ENCODE measurements at regions not wholly inside any gene's neighbourhood (a gene's known extent, or its start where the extent isn't known, plus 50 kb on each side); places are given as distances from the start of the nearest gene placed in this dataset.

DNA sequence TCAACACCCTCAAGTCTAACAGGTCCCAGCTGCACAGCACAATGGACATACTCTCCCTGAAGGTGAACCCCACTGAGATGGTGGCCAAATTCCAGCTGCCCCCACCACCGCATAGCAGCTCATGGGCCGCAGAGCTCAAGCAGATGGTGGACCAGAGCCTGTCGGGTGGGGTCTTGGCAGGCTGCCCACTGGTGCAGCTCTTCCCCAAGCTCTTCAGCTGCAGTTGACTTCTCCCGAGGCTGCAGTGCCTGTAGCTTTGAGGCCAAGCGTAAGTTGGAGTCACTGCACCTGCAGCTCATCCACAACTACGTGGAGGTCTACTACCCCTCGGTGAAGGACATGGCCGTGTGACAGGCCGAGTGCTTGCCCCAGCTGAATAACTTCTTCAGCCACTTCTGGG, 56.6 kb upstream of the SPTLC1 start:
- Histone ChIP-seq H3K14ac (ENCODE audit: insufficient read length) (no peak overlapping the region), H3K23ac (ENCODE audit: insufficient read length) (no peak overlapping the region), H3K4me3 (ENCODE audit: extremely low read depth in 1 of 4, insufficient read depth in 2 of 4, low read depth in 3 of 4, low read length in 4 of 4) (no peak overlapping the region), H2BK20ac (ENCODE audit: low read length) (no peak overlapping the region), H3K79me1 (ENCODE audit: low read depth, low read length) (no peaks in the 10 kb centered on the region), H2BK5ac (ENCODE audit: low read depth, low read length) (no peak overlapping the region), H3K23me2 (ENCODE audit: low read depth, low read length) (no peaks in the 10 kb centered on the region), H2BK12ac (ENCODE audit: low read depth, low read length) (no peak overlapping the region), H3K9ac (replicated peaks in 1 of 4; ENCODE audit: extremely low read depth in 1 of 4, low read depth in 3 of 4, low read length in 3 of 4) (no peak overlapping the region), H2BK120ac (replicated peaks; ENCODE audit: low read depth, low read length) (no peak overlapping the region), H3K79me2 (ENCODE audit: control insufficient read depth in 1 of 2, insufficient read depth in 2 of 2, low read length in 2 of 2) (no peaks in the 10 kb centered on the region), H2AK5ac (ENCODE audit: low read depth, low read length) (no peak overlapping the region), H4K20me1 (replicated peaks in 1 of 2; ENCODE audit: control insufficient read depth in 1 of 2, insufficient read depth in 2 of 2, low read length in 2 of 2) (no peaks in the 10 kb centered on the region), H3K27me3 (replicated peaks in 1 of 4; ENCODE audit: control insufficient read depth in 3 of 4, extremely low read depth in 1 of 4, insufficient read depth in 3 of 4, low read length in 3 of 4) (no peaks in the 10 kb centered on the region), H3K36me3 (ENCODE audit: control insufficient read depth in 2 of 4, insufficient read depth in 4 of 4, low read length in 3 of 4) (no peaks in the 10 kb centered on the region), H3K9me3 (ENCODE audit: insufficient read depth in 2 of 2, low read depth in 1 of 2, low read length in 1 of 2) (peaks cover 0 to 11% of the 10 kb centered on the region in 2 experiments; a peak in 2 of 4 replicates), H3K56ac (replicated peaks; ENCODE audit: insufficient read length, low read depth, low read length) (no peak overlapping the region), H2BK15ac (ENCODE audit: low read length) (no peak overlapping the region), H4K8ac (ENCODE audit: extremely low read depth, insufficient read depth, low read length) (no peak overlapping the region), H3K4ac (replicated peaks; ENCODE audit: insufficient read length, low read depth, low read length) (no peak overlapping the region), H3K27ac (ENCODE audit: low read depth, low read length) (no peak overlapping the region), H4K91ac (replicated peaks; ENCODE audit: insufficient read length, low read length) (no peak overlapping the region), H3K4me1 (replicated peaks in 1 of 4; ENCODE audit: control insufficient read depth in 3 of 4, insufficient read depth in 4 of 4, low read length in 3 of 4) (no peaks in the 10 kb centered on the region), H2AFZ (ENCODE audit: low read length) (no peak overlapping the region), H3K4me2 (ENCODE audit: insufficient read depth in 1 of 2, low read depth in 2 of 2, low read length in 2 of 2) (no peak overlapping the region), H3K18ac (ENCODE audit: extremely low read depth, low read length) (no peak overlapping the region), H4K5ac (ENCODE audit: insufficient read length, low read depth, low read length) (no peak overlapping the region)
- ChIA-PET CTCF (ENCODE audit: partially characterized antibody) (interaction anchor here (0.5 to 9.0 kb wide), 8 partner anchors 10 to 218 kb away, joined by 3 to 100 read pairs (median 4); no protein-coding TSS in a partner anchor), POLR2A (ENCODE audit: partially characterized antibody) (interaction anchor here (0.8 kb wide), 1 partner anchor 11 kb away, joined by 3 read pairs; no protein-coding TSS in a partner anchor)
- DNase-seq (ENCODE audit: low read depth in 1 of 2, low spot score in 2 of 2) (no peak), FAIRE-seq (no peak)
- 93% methylated on average over 9 of the region's 9 CpGs; no CpG with 5 or more reads in 1 of the 2 experiments for WGBS, 2 experiments (ENCODE audit: extremely low coverage in 1 of 2, insufficient coverage in 1 of 2, insufficient read length in 1 of 2, insufficient replicate concordance in 2 of 2, low coverage in 1 of 2, low lambda C conversion rate in 2 of 2, missing lambda C conversion rate in 1 of 2)
- TF ChIP-seq NANOG (IDR thresholded peaks at IDR 0.05; ENCODE audit: insufficient read depth, low read depth, low read length, poor library complexity, severe bottlenecking) (no peak), SP1 (IDR thresholded peaks at IDR 0.05; ENCODE audit: low read depth, low read length) (no peak), ASH2L (IDR thresholded peaks at IDR 0.05; ENCODE audit: low read length) (no peak), BACH1 (IDR thresholded peaks at IDR 0.05; ENCODE audit: low read length) (no peak), EGR1 (IDR thresholded peaks at IDR 0.05; ENCODE audit: borderline replicate concordance, low read depth, low read length) (no peak), POLR2A (IDR thresholded peaks at IDR 0.05; ENCODE audit: control extremely low read depth in 1 of 2, low read depth in 2 of 2, low read length in 2 of 2) (no peak), POU5F1 (IDR thresholded peaks at IDR 0.05; ENCODE audit: low read depth, low read length) (no peak)
- TF ChIP-seq, protein P1, sequence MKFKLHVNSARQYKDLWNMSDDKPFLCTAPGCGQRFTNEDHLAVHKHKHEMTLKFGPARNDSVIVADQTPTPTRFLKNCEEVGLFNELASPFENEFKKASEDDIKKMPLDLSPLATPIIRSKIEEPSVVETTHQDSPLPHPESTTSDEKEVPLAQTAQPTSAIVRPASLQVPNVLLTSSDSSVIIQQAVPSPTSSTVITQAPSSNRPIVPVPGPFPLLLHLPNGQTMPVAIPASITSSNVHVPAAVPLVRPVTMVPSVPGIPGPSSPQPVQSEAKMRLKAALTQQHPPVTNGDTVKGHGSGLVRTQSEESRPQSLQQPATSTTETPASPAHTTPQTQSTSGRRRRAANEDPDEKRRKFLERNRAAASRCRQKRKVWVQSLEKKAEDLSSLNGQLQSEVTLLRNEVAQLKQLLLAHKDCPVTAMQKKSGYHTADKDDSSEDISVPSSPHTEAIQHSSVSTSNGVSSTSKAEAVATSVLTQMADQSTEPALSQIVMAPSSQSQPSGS (IDR thresholded peaks at IDR 0.05; ENCODE audit: low read length), result no peak
- TF ChIP-seq, protein P2, sequence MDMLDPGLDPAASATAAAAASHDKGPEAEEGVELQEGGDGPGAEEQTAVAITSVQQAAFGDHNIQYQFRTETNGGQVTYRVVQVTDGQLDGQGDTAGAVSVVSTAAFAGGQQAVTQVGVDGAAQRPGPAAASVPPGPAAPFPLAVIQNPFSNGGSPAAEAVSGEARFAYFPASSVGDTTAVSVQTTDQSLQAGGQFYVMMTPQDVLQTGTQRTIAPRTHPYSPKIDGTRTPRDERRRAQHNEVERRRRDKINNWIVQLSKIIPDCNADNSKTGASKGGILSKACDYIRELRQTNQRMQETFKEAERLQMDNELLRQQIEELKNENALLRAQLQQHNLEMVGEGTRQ (IDR thresholded peaks at IDR 0.05; ENCODE audit: low read length), result no peak

Data from H1 (cell line).